Breast epithelium (tissue), 4 donors: ENCODE measurements at regions not wholly inside any gene's neighbourhood (a gene's known extent, or its start where the extent isn't known, plus 50 kb on each side); places are given as distances from the start of the nearest gene placed in this dataset.

Experiments used
- DNase-seq, 2 donors: peaks; one replicate each; pipeline ENCODE4 v3.0.0-alpha.2; 2019; ENCODE audit warnings: low spot score in 2 of 2
- H3K27ac ChIP-seq, 2 donors: fragments of 200-600 bp; sonication (generic) in 1 of 2; one replicate each; pipeline ENCODE4 v1.5.1; 2016 to 2019; ENCODE audit warnings: mild to moderate bottlenecking in 1 of 2
- H3K27me3 ChIP-seq, 2 donors: fragments of 200-600 bp; sonication (generic) in 1 of 2; one replicate each; pipeline versions ENCODE4 v1.5.1 to v1.6.0; 2017 to 2019; ENCODE audit warnings: control low read depth in 1 of 2, mild to moderate bottlenecking in 1 of 2
- H3K36me3 ChIP-seq: fragments of 200-600 bp; one replicate; pipeline ENCODE4 v1.5.1; 2019
- H3K4me1 ChIP-seq, 2 donors: fragments of 200-600 bp; sonication (generic); one replicate each; pipeline ENCODE4 v1.5.1; 2016 to 2019; ENCODE audit warnings: control low read depth in 1 of 2
- H3K4me3 ChIP-seq, 3 donors: fragments of 200-600 bp; sonication (generic); 1 replicate in 2 of 3; 2 replicates in 1 of 3; pipeline ENCODE4 v1.5.1; 2016 to 2019; ENCODE audit warnings: mild to moderate bottlenecking in 3 of 3, moderate library complexity in 2 of 3
- H3K9me3 ChIP-seq, 2 donors: fragments of 200-600 bp; sonication (generic) in 1 of 2; one replicate each; pipeline ENCODE4 v1.5.1; 2016 to 2019; ENCODE audit warnings: control low read depth in 1 of 2
- POLR2A ChIP-seq: fragments of 450-650 bp; IDR thresholded peaks from one replicate; pipeline ENCODE4 v1.6.1; 2016; ENCODE audit warnings: antibody characterized with exemption, mild to moderate bottlenecking, moderate library complexity
- POLR2AphosphoS5 ChIP-seq, 3 donors: sonication (generic); formaldehyde crosslinking; IDR thresholded peaks; one replicate each; pipeline ENCODE4 v1.6.1; 2017; ENCODE audit warnings: antibody characterized with exemption in 3 of 3
- intact Hi-C: fragments of 100-400 bp; cut with DNase I; formaldehyde crosslinking; loops from one replicate; pipeline ENCODE4 v1.15.1; 2023; ENCODE audit warnings: low total_unique reads
- TF ChIP-seq, protein P1 (sequence below), 3 donors: fragments of 450-650 bp; IDR thresholded peaks; one replicate each; pipeline ENCODE4 v1.5.1; 2016 to 2017; ENCODE audit warnings: antibody characterized with exemption in 3 of 3, mild to moderate bottlenecking in 3 of 3, moderate library complexity in 3 of 3

DNA sequence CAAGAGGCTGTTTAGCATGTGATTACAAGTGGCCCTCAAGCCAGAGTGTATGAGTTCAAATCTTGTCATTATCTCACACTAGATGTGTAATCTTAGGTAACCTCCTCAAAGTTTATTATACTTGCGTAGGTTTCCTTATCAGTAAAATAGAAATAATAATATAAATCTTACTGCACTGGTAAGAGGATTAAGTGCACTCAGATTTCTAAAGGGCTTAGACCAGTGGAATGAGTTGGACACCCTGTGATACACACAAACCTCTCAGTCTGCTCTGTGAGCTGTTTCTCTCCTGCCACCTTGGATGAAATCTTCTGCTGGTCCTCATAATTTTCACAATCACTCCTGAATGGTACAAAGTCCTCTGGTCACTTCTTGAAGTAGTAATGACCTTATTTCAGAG lies 145.4 kb upstream of the ZNF516 start:
- H3K27me3 ChIP-seq, result no peaks in the 10 kb centered on the region
- intact Hi-C loops, result no loop called here

GRCh38 chr18:76634564-76634963 lies 139.5 kb upstream of the ZNF516 start:
- DNase-seq, result no peak
- Histone ChIP-seq H3K9me3 (peaks cover 0 to 2% of the 10 kb centered on the region in 2 donors), H3K27ac (no peak overlapping the region), H3K36me3 (no peaks in the 10 kb centered on the region), H3K27me3 (no peaks in the 10 kb centered on the region), H3K4me1 (no peaks in the 10 kb centered on the region), H3K4me3 (no peak overlapping the region)
- intact Hi-C loops, result no loop called here
- no peak for TF ChIP-seq POLR2AphosphoS5 (IDR thresholded peaks at IDR 0.05)
- TF ChIP-seq, protein P1, sequence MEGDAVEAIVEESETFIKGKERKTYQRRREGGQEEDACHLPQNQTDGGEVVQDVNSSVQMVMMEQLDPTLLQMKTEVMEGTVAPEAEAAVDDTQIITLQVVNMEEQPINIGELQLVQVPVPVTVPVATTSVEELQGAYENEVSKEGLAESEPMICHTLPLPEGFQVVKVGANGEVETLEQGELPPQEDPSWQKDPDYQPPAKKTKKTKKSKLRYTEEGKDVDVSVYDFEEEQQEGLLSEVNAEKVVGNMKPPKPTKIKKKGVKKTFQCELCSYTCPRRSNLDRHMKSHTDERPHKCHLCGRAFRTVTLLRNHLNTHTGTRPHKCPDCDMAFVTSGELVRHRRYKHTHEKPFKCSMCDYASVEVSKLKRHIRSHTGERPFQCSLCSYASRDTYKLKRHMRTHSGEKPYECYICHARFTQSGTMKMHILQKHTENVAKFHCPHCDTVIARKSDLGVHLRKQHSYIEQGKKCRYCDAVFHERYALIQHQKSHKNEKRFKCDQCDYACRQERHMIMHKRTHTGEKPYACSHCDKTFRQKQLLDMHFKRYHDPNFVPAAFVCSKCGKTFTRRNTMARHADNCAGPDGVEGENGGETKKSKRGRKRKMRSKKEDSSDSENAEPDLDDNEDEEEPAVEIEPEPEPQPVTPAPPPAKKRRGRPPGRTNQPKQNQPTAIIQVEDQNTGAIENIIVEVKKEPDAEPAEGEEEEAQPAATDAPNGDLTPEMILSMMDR (IDR thresholded peaks at IDR 0.05), result no peak
- no peak for TF ChIP-seq POLR2A

More for the DNA sequence above, 145.4 kb upstream of the ZNF516 start:
- Histone ChIP-seq H3K36me3 (no peaks in the 10 kb centered on the region), H3K4me3 (no peak overlapping the region), H3K9me3 (no peaks in the 10 kb centered on the region), H3K4me1 (no peaks in the 10 kb centered on the region), H3K27ac (no peak overlapping the region)
- TF ChIP-seq, protein P1 (IDR thresholded peaks at IDR 0.05), result no peak
- TF ChIP-seq POLR2AphosphoS5 (IDR thresholded peaks at IDR 0.05), result no peak
- TF ChIP-seq POLR2A, result no peak
- DNase-seq, result no peak

GRCh38 chr18:76633588-76634269 lies 138.7 kb upstream of the ZNF516 start:
- Histone ChIP-seq H3K27ac (no peak overlapping the region), H3K27me3 (no peaks in the 10 kb centered on the region), H3K36me3 (no peaks in the 10 kb centered on the region), H3K9me3 (peaks cover 0 to 3% of the 10 kb centered on the region in 2 donors), H3K4me1 (no peaks in the 10 kb centered on the region), H3K4me3 (no peak overlapping the region)
- TF ChIP-seq POLR2A (no peak), POLR2AphosphoS5 (IDR thresholded peaks at IDR 0.05) (no peak)
- TF ChIP-seq, protein P1 (IDR thresholded peaks at IDR 0.05), result no peak
- no peak for DNase-seq
- intact Hi-C loops, result no loop called here

GRCh38 chr18:76627444-76627843 lies 132.4 kb upstream of the ZNF516 start:
- no peaks in the 10 kb centered on the region for H3K36me3 ChIP-seq
- no peaks in the 10 kb centered on the region for H3K4me1 ChIP-seq
- H3K9me3 ChIP-seq, result peaks cover 0 to 6% of the 10 kb centered on the region in 2 donors
- DNase-seq, result no peak
- no peak overlapping the region for H3K27ac ChIP-seq
- H3K27me3 ChIP-seq, result no peaks in the 10 kb centered on the region
- no peak for TF ChIP-seq POLR2AphosphoS5 (IDR thresholded peaks at IDR 0.05)
- TF ChIP-seq, protein P1 (IDR thresholded peaks at IDR 0.05), result no peak
- no peak for TF ChIP-seq POLR2A
- no peak overlapping the region for H3K4me3 ChIP-seq
- intact Hi-C loops, result no loop called here

DNA sequence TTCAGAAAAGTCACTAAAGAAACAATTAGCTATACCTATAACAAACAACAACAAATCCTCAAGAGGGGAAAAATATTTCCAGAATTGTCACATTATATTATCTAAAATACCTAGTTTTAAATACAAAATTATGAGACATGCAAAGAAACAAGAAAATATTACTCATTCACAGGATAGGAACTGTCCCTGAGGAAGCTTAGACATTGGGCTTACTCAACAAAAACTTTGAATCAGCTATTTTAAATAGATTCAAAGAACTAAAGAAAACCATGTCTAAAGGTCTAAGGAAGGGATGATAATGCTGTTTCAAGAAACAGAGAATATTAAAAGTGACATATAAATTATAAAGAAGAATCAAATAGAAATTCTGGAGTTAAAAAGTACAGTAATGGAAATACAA lies 131.9 kb upstream of the ZNF516 start:
- no peaks in the 10 kb centered on the region for H3K36me3 ChIP-seq
- H3K9me3 ChIP-seq, result peaks cover 0 to 6% of the 10 kb centered on the region in 2 donors
- intact Hi-C loops, result no loop called here
- H3K27me3 ChIP-seq, result no peaks in the 10 kb centered on the region
- no peak overlapping the region for H3K27ac ChIP-seq
- no peak for DNase-seq
- H3K4me3 ChIP-seq, result no peak overlapping the region
- TF ChIP-seq, protein P1 (IDR thresholded peaks at IDR 0.05), result no peak
- TF ChIP-seq POLR2A (no peak), POLR2AphosphoS5 (IDR thresholded peaks at IDR 0.05) (no peak)
- no peaks in the 10 kb centered on the region for H3K4me1 ChIP-seq
